ENCODE measurements at regions not wholly inside any gene's neighbourhood (a gene's known extent, or its start where the extent isn't known, plus 50 kb on each side); places are given as distances from the start of the nearest gene placed in this dataset.

DNA sequence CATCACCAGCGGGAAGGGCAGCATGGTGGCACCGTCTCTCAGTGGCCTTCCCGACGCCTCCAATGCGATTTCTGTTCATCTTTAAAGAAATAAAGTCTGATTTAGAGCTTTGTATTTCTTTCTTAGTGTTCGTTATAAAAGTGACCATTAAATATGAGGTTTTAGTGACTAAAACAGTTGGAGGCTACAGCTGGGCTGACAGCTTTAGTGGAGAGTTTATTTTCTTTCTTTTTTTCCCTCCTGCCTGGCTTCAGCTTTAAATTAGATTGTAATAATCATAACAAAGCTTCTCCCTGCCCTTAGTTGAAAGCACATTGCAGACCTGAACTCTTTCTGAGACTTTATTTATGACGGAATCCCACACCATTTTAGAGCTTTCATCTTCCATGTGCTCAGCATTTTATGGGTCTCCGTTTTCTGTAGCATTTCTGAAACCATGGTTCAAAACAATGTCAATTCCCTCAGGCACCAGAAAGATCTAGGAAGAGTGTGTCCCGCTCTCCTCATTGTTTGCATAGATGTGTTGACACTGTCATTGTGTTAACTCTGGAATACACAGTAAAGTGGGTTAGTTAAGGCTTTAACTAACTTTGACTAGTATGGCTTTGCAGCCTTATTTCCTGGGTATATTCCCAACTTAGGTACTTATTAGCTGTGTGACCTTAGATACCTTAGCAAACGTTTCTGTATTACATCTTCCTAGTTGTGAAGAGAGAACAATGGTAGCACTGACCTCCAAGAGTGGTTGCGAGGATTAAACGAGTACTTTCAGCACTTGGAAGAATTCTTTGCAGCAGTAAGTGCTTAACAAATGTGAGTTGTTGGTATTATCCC, 97.4 kb upstream of the PGRMC2 start:
- no peak overlapping the region for H3K27ac ChIP-seq
- H3K36me3 ChIP-seq (ENCODE audit: control insufficient read depth, insufficient read depth, low read length), result no peaks in the 10 kb centered on the region
- TF ChIP-seq, protein P1, sequence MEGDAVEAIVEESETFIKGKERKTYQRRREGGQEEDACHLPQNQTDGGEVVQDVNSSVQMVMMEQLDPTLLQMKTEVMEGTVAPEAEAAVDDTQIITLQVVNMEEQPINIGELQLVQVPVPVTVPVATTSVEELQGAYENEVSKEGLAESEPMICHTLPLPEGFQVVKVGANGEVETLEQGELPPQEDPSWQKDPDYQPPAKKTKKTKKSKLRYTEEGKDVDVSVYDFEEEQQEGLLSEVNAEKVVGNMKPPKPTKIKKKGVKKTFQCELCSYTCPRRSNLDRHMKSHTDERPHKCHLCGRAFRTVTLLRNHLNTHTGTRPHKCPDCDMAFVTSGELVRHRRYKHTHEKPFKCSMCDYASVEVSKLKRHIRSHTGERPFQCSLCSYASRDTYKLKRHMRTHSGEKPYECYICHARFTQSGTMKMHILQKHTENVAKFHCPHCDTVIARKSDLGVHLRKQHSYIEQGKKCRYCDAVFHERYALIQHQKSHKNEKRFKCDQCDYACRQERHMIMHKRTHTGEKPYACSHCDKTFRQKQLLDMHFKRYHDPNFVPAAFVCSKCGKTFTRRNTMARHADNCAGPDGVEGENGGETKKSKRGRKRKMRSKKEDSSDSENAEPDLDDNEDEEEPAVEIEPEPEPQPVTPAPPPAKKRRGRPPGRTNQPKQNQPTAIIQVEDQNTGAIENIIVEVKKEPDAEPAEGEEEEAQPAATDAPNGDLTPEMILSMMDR (IDR thresholded peaks at IDR 0.05), result no peak
- no peaks in the 10 kb centered on the region for H3K79me2 ChIP-seq
- no peaks in the 10 kb centered on the region for H3K4me1 ChIP-seq
- no peak overlapping the region for H3K4me2 ChIP-seq (ENCODE audit: low read length)
- no peaks in the 10 kb centered on the region for H3K27me3 ChIP-seq (ENCODE audit: control insufficient read depth, insufficient read depth, low read length)
- H3K4me3 ChIP-seq (ENCODE audit: low read depth, low read length), result no peak overlapping the region
- no peak overlapping the region for H3K9ac ChIP-seq
- no peak overlapping the region for H2AFZ ChIP-seq
- no peaks in the 10 kb centered on the region for H3K9me3 ChIP-seq (ENCODE audit: control insufficient read depth, low read length)

DNA sequence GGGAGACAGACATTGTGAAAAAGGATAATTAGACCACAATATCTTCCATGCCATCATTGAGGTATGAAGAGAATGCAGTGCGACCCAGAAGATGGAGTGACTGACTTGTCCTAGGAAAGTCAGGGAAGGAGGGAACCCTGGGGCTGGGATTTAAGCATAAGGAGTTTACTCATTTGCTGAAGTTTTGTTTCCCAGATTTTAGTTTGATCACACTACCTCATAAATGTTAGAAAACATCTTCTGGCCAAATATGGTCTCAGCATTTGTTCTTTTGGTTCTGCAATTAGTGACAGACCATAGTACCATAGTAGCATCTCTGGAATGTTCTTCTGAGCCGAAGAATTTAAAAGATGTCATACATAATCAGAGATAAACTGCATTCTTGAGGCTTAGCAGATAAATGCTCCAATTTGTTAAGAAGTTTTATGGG, 96.5 kb upstream of the PGRMC2 start:
- Histone ChIP-seq H3K4me1 (no peaks in the 10 kb centered on the region), H3K79me2 (no peaks in the 10 kb centered on the region), H3K27me3 (ENCODE audit: control insufficient read depth, insufficient read depth, low read length) (no peaks in the 10 kb centered on the region), H3K27ac (no peak overlapping the region), H3K4me2 (ENCODE audit: low read length) (no peak overlapping the region), H3K36me3 (ENCODE audit: control insufficient read depth, insufficient read depth, low read length) (no peaks in the 10 kb centered on the region), H3K9me3 (ENCODE audit: control insufficient read depth, low read length) (no peaks in the 10 kb centered on the region), H2AFZ (no peak overlapping the region), H3K9ac (no peak overlapping the region), H3K4me3 (ENCODE audit: low read depth, low read length) (no peak overlapping the region)
- TF ChIP-seq, protein P1 (IDR thresholded peaks at IDR 0.05), result no peak

- H3K9me3 ChIP-seq (ENCODE audit: control insufficient read depth, low read length), result no peaks in the 10 kb centered on the region
- no peaks in the 10 kb centered on the region for H3K79me2 ChIP-seq
- H2AFZ ChIP-seq, result no peak overlapping the region
- no peak overlapping the region for H3K27ac ChIP-seq
- no peaks in the 10 kb centered on the region for H3K4me1 ChIP-seq
- H3K27me3 ChIP-seq (ENCODE audit: control insufficient read depth, insufficient read depth, low read length), result no peaks in the 10 kb centered on the region
- no peaks in the 10 kb centered on the region for H3K36me3 ChIP-seq (ENCODE audit: control insufficient read depth, insufficient read depth, low read length)
- no peak overlapping the region for H3K9ac ChIP-seq
- H3K4me3 ChIP-seq (ENCODE audit: low read depth, low read length), result no peak overlapping the region
- H3K4me2 ChIP-seq (ENCODE audit: low read length), result no peak overlapping the region
- TF ChIP-seq, protein P1 (IDR thresholded peaks at IDR 0.05), result no peak
These were observed 94.3 kb upstream of the PGRMC2 start for GRCh38 chr4:128381748-128382559.

GRCh38 chr4:128380306-128380705, 92.7 kb upstream of the PGRMC2 start:
- no peak overlapping the region for H3K27ac ChIP-seq
- H2AFZ ChIP-seq, result no peak overlapping the region
- TF ChIP-seq, protein P1 (IDR thresholded peaks at IDR 0.05), result no peak
- no peak overlapping the region for H3K4me3 ChIP-seq (ENCODE audit: low read depth, low read length)
- H3K4me1 ChIP-seq, result no peaks in the 10 kb centered on the region
- H3K9me3 ChIP-seq (ENCODE audit: control insufficient read depth, low read length), result no peaks in the 10 kb centered on the region
- no peaks in the 10 kb centered on the region for H3K36me3 ChIP-seq (ENCODE audit: control insufficient read depth, insufficient read depth, low read length)
- H3K27me3 ChIP-seq (ENCODE audit: control insufficient read depth, insufficient read depth, low read length), result no peaks in the 10 kb centered on the region
- no peak overlapping the region for H3K4me2 ChIP-seq (ENCODE audit: low read length)
- no peaks in the 10 kb centered on the region for H3K79me2 ChIP-seq
- no peak overlapping the region for H3K9ac ChIP-seq

Measured in parathyroid adenoma (tissue), 2 donors.